COLO829 (cell line): ENCODE measurements at regions not wholly inside any gene's neighbourhood (a gene's known extent, or its start where the extent isn't known, plus 50 kb on each side); places are given as distances from the start of the nearest gene placed in this dataset.

Source experiments
- DNase-seq: peaks from one replicate; pipeline ENCODE4 v3.0.0; 2012; ENCODE audit warnings: low spot score

GRCh38 chr12:116651089-116651488, 86.8 kb downstream of the SPRING1 start:
- no peak for DNase-seq

- no peak for DNase-seq
Measured at GRCh38 chr12:116650585-116651087, 87.2 kb downstream of the SPRING1 start.

GRCh38 chr12:116650062-116650461, 87.8 kb downstream of the SPRING1 start:
- DNase-seq, result no peak

- DNase-seq, result no peak
Measured at GRCh38 chr12:116647813-116648212, 88.6 kb downstream of the MAP1LC3B2 start.

- DNase-seq, result no peak
Measured at GRCh38 chr12:116646901-116647300, 87.7 kb downstream of the MAP1LC3B2 start.

GRCh38 chr12:116644806-116645205, 85.6 kb downstream of the MAP1LC3B2 start:
- no peak for DNase-seq

- no peak for DNase-seq
Measured at GRCh38 chr12:116642683-116643082, 83.5 kb downstream of the MAP1LC3B2 start.

GRCh38 chr12:116642106-116642505, 82.9 kb downstream of the MAP1LC3B2 start:
- DNase-seq, result no peak

GRCh38 chr12:116640281-116640680, 81.1 kb downstream of the MAP1LC3B2 start:
- no peak for DNase-seq

- no peak for DNase-seq
Measured at GRCh38 chr12:116639765-116640164, 80.6 kb downstream of the MAP1LC3B2 start.

GRCh38 chr12:116638376-116638775, 79.2 kb downstream of the MAP1LC3B2 start:
- no peak for DNase-seq

- DNase-seq, result no peak
Measured at GRCh38 chr12:116637589-116638150, 78.5 kb downstream of the MAP1LC3B2 start.

GRCh38 chr12:116636608-116637519, 77.7 kb downstream of the MAP1LC3B2 start:
- no peak for DNase-seq

GRCh38 chr12:116635487-116635886, 76.3 kb downstream of the MAP1LC3B2 start:
- DNase-seq, result no peak

GRCh38 chr12:116633476-116633875, 74.3 kb downstream of the MAP1LC3B2 start:
- no peak for DNase-seq

GRCh38 chr12:116631619-116632018, 72.4 kb downstream of the MAP1LC3B2 start:
- no peak for DNase-seq

- no peak for DNase-seq
Measured at GRCh38 chr12:116630762-116631161, 71.6 kb downstream of the MAP1LC3B2 start.

GRCh38 chr12:116629480-116629879, 70.3 kb downstream of the MAP1LC3B2 start:
- no peak for DNase-seq

- DNase-seq, result no peak
Measured at GRCh38 chr12:116628989-116629388, 69.8 kb downstream of the MAP1LC3B2 start.

- DNase-seq, result no peak
Measured at GRCh38 chr12:116628450-116628793, 69.2 kb downstream of the MAP1LC3B2 start.
